RWPE2 (cell line): ENCODE measurements at regions not wholly inside any gene's neighbourhood (a gene's known extent, or its start where the extent isn't known, plus 50 kb on each side); places are given as distances from the start of the nearest gene placed in this dataset.

ENCODE experiments used
- ATAC-seq: fragments of 200-7000 bp; cut with Tn5 transposase; 3 replicates; pipeline ENCODE4 v1.9.1; 2021; ENCODE audit warnings: low read depth
- DNase-seq: peaks from one replicate; pipeline ENCODE4 v3.0.0-alpha.2; 2020; ENCODE audit warnings: low spot score
- H3K27ac ChIP-seq: fragments of 450-650 bp; 2 replicates; pipeline ENCODE4 v1.5.1; 2017; ENCODE audit warnings: mild to moderate bottlenecking; ENCODE audit not compliant: poor library complexity, severe bottlenecking
- H3K27me3 ChIP-seq: fragments of 250-450 bp; sonication (Bioruptor Pico); 2 replicates; pipeline ENCODE4 v1.5.1; 2021; ENCODE audit warnings: mild to moderate bottlenecking, moderate library complexity; ENCODE audit not compliant: insufficient read depth, poor library complexity, severe bottlenecking
- H3K36me3 ChIP-seq: fragments of 250-450 bp; sonication (Bioruptor Pico); 2 replicates; pipeline ENCODE4 v1.5.1; 2020; ENCODE audit warnings: low read depth, mild to moderate bottlenecking, moderate library complexity
- H3K4me1 ChIP-seq: fragments of 250-450 bp; sonication (Bioruptor Pico); 2 replicates; pipeline ENCODE4 v1.5.1; 2021; ENCODE audit warnings: mild to moderate bottlenecking, moderate library complexity; ENCODE audit not compliant: insufficient read depth, poor library complexity, severe bottlenecking
- H3K4me3 ChIP-seq: fragments of 250-450 bp; sonication (Bioruptor Pico); 2 replicates; pipeline ENCODE4 v1.5.1; 2021; ENCODE audit warnings: mild to moderate bottlenecking, moderate library complexity; ENCODE audit not compliant: severe bottlenecking
- H3K9me3 ChIP-seq: fragments of 250-450 bp; sonication (Bioruptor Pico); 2 replicates; pipeline ENCODE4 v1.5.1; 2021; ENCODE audit warnings: mild to moderate bottlenecking, moderate library complexity; ENCODE audit not compliant: severe bottlenecking
- CTCF ChIP-seq: fragments of 450-650 bp; IDR thresholded peaks from one replicate; pipeline ENCODE4 v1.5.1; 2017; ENCODE audit warnings: mild to moderate bottlenecking, moderate library complexity; ENCODE audit not compliant: poor library complexity, severe bottlenecking

GRCh38 chr13:86201477-86201876, 402.3 kb upstream of the SLITRK6 start:
- no peak overlapping the region for H3K4me3 ChIP-seq
- H3K36me3 ChIP-seq = no peaks in the 10 kb centered on the region
- H3K27me3 ChIP-seq = no peaks in the 10 kb centered on the region
- no peaks in the 10 kb centered on the region for H3K4me1 ChIP-seq
- no peak for DNase-seq
- H3K9me3 ChIP-seq = no peaks in the 10 kb centered on the region
- TF ChIP-seq CTCF = no peak
- no peak for ATAC-seq
- H3K27ac ChIP-seq = no peak overlapping the region

- H3K27me3 ChIP-seq = no peaks in the 10 kb centered on the region
- TF ChIP-seq CTCF = no peak
- no peaks in the 10 kb centered on the region for H3K36me3 ChIP-seq
- no peak overlapping the region for H3K4me3 ChIP-seq
- DNase-seq (no peak), ATAC-seq (no peak)
- no peaks in the 10 kb centered on the region for H3K9me3 ChIP-seq
- H3K4me1 ChIP-seq = no peaks in the 10 kb centered on the region
- no peak overlapping the region for H3K27ac ChIP-seq
These were observed 394.1 kb upstream of the SLITRK6 start for GRCh38 chr13:86193281-86193680.

- ATAC-seq = no peak
- H3K27ac ChIP-seq = no peak overlapping the region
- no peaks in the 10 kb centered on the region for H3K4me1 ChIP-seq
- DNase-seq = no peak
- H3K9me3 ChIP-seq = no peaks in the 10 kb centered on the region
- TF ChIP-seq CTCF = no peak
- H3K36me3 ChIP-seq = no peaks in the 10 kb centered on the region
- H3K27me3 ChIP-seq = no peaks in the 10 kb centered on the region
- H3K4me3 ChIP-seq = no peak overlapping the region
These were observed 389.0 kb upstream of the SLITRK6 start for GRCh38 chr13:86188170-86188569.

- Histone ChIP-seq H3K36me3 (no peaks in the 10 kb centered on the region), H3K27me3 (no peaks in the 10 kb centered on the region), H3K4me1 (no peaks in the 10 kb centered on the region), H3K9me3 (no peaks in the 10 kb centered on the region), H3K4me3 (no peak overlapping the region), H3K27ac (no peak overlapping the region)
- no peak for ATAC-seq
- no peak for DNase-seq
- no peak for TF ChIP-seq CTCF
These were observed 386.4 kb upstream of the SLITRK6 start for GRCh38 chr13:86185636-86186035.

GRCh38 chr13:86185107-86185506, 385.9 kb upstream of the SLITRK6 start:
- H3K4me3 ChIP-seq = no peak overlapping the region

More at GRCh38 chr13:86185107-86185506, 385.9 kb upstream of the SLITRK6 start:
- Histone ChIP-seq H3K27me3 (no peaks in the 10 kb centered on the region), H3K9me3 (no peaks in the 10 kb centered on the region), H3K36me3 (no peaks in the 10 kb centered on the region), H3K27ac (no peak overlapping the region), H3K4me1 (no peaks in the 10 kb centered on the region)
- DNase-seq (no peak), ATAC-seq (no peak)
- TF ChIP-seq CTCF = no peak
